ENCODE measurements at regions not wholly inside any gene's neighbourhood (a gene's known extent, or its start where the extent isn't known, plus 50 kb on each side); places are given as distances from the start of the nearest gene placed in this dataset.

- Histone ChIP-seq H3K4me3 (no peak overlapping the region), H3K27me3 (no peaks in the 10 kb centered on the region), H3K27ac (no peak overlapping the region), H3K9me3 (no peaks in the 10 kb centered on the region), H3K4me1 (no peaks in the 10 kb centered on the region), H3K36me3 (no peaks in the 10 kb centered on the region)
- no peak for DNase-seq
- WGBS, 4 donors: 73 to 79% (median 75%) methylated on average over 2 of the region's 2 CpGs
- TF ChIP-seq, protein P1, sequence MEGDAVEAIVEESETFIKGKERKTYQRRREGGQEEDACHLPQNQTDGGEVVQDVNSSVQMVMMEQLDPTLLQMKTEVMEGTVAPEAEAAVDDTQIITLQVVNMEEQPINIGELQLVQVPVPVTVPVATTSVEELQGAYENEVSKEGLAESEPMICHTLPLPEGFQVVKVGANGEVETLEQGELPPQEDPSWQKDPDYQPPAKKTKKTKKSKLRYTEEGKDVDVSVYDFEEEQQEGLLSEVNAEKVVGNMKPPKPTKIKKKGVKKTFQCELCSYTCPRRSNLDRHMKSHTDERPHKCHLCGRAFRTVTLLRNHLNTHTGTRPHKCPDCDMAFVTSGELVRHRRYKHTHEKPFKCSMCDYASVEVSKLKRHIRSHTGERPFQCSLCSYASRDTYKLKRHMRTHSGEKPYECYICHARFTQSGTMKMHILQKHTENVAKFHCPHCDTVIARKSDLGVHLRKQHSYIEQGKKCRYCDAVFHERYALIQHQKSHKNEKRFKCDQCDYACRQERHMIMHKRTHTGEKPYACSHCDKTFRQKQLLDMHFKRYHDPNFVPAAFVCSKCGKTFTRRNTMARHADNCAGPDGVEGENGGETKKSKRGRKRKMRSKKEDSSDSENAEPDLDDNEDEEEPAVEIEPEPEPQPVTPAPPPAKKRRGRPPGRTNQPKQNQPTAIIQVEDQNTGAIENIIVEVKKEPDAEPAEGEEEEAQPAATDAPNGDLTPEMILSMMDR (IDR thresholded peaks at IDR 0.05): no peak
- no peak for TF ChIP-seq POLR2A (IDR thresholded peaks at IDR 0.05)
- no peak for ATAC-seq
- intact Hi-C loops (cut with DNase I): no loop called here
Measured at GRCh38 chr4:59258002-59258401, 1942.1 kb upstream of the ADGRL3 start.

GRCh38 chr4:59307609-59308008 is 1892.5 kb upstream of the ADGRL3 start:
- intact Hi-C loops (cut with DNase I): no loop called here
- DNase-seq (no peak), ATAC-seq (no peak)
- Histone ChIP-seq H3K36me3 (no peaks in the 10 kb centered on the region), H3K4me1 (no peaks in the 10 kb centered on the region), H3K27me3 (no peaks in the 10 kb centered on the region), H3K27ac (no peak overlapping the region), H3K9me3 (peaks cover 0 to 5% (median 0%) of the 10 kb centered on the region in 12 donors), H3K4me3 (no peak overlapping the region)
- no peak for TF ChIP-seq POLR2A (IDR thresholded peaks at IDR 0.05)
- TF ChIP-seq, protein P1 (IDR thresholded peaks at IDR 0.05): no peak

DNA sequence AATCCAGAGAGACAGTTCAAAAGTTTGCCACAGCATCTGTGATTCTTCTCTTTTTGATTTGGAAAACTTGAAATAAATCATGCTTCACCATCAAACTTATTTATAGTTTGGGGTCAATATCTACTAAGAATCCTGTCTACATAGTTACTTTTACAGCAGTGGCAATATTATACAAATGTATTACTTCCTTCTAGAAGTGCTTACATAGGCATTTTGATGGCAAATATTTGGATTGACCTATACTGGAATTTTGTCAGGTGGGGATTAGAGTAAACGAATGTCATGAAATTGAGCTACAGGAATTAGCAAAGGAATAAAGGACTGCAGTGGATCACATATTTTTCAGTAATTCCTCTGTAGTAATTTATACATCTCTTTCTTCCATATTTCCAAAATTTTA is 1885.5 kb upstream of the ADGRL3 start:
- Histone ChIP-seq H3K27ac (no peak overlapping the region), H3K36me3 (no peaks in the 10 kb centered on the region), H3K27me3 (no peaks in the 10 kb centered on the region), H3K4me1 (no peaks in the 10 kb centered on the region), H3K9me3 (no peaks in the 10 kb centered on the region), H3K4me3 (no peak overlapping the region)
- 0 to 77% (median 26%) methylated on average over 1 of the region's 1 CpG for WGBS, 4 donors
- TF ChIP-seq, protein P1 (IDR thresholded peaks at IDR 0.05): no peak
- no peak for TF ChIP-seq POLR2A (IDR thresholded peaks at IDR 0.05)
- no peak for ATAC-seq
- no peak for DNase-seq
- intact Hi-C loops (cut with DNase I): no loop called here

DNA sequence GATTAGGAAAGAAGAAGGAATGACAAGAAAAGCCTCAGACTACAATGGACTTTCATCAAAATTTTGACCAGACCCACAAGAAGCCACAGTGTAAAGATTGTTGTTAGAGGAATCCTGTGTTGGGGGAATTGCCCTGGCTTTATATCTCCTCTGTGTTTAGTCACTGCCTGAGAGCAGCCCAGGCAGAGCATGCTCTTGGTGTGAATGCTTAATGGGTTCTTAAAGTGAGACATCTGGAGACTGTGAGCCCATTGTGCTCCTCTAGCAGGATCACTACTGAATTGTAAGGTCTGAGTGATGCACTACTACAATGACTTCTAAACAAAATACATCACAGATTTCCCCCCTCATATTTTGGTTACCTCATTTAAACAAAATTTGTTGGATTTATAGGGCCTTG is 1860.5 kb upstream of the ADGRL3 start:
- intact Hi-C loops (cut with DNase I): no loop called here
- H3K4me3 ChIP-seq: no peak overlapping the region
- no peak for ATAC-seq
- no peaks in the 10 kb centered on the region for H3K4me1 ChIP-seq
- TF ChIP-seq POLR2A (IDR thresholded peaks at IDR 0.05): no peak
- TF ChIP-seq, protein P1 (IDR thresholded peaks at IDR 0.05): no peak
- no peak for DNase-seq
- H3K27ac ChIP-seq: no peak overlapping the region
- H3K36me3 ChIP-seq: no peaks in the 10 kb centered on the region
- peaks cover 0 to 2% (median 0%) of the 10 kb centered on the region in 12 donors for H3K9me3 ChIP-seq
- H3K27me3 ChIP-seq: no peaks in the 10 kb centered on the region

Measured in heart left ventricle (tissue), 16 donors.